ENCODE measurements at regions not wholly inside any gene's neighbourhood (a gene's known extent, or its start where the extent isn't known, plus 50 kb on each side); places are given as distances from the start of the nearest gene placed in this dataset.
"Not testable (repeated sequence)": the region's sequence is repeated elsewhere in the genome, so short reads cannot be mapped to it uniquely, and the experiment has no call there.

DNA sequence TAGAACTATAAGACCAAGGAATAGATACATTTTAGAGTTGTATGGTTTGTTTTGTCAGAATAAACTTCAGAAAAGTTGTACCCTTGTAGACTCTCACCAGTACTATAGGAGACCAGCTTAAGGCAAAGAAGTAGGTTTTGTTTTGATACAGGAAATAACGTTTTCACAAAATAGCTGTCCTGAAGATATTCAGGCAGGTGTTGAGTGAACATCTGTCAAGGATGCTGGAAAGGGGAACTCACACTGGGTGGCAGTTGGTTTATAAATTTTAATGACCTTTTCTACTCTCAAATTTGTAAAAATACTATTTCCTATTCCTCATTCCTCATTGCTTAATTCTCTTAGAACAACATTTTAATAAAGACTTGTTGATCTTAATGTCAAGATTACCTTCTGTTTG lies 174.0 kb upstream of the MAN1A1 start:
- no peak for DNase-seq

DNA sequence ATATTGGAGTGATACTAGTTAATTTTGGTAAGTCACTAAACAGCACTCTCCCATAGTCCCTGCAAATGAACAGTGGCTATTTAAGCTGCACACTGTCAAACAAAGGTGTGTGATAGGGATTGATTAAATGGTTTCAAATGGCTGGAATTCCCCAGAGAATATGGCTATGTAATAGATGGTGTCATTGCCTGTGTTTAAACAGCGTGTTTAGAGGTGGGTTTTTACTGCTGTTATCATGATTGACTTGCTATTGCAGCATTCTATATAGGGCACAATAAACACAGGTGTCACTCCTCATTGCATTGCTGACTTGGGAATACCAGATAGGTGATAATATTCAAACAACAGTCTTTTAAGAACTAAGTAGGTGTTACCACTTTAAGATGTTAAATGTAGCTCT lies 171.7 kb upstream of the MAN1A1 start:
- DNase-seq = no peak

DNA sequence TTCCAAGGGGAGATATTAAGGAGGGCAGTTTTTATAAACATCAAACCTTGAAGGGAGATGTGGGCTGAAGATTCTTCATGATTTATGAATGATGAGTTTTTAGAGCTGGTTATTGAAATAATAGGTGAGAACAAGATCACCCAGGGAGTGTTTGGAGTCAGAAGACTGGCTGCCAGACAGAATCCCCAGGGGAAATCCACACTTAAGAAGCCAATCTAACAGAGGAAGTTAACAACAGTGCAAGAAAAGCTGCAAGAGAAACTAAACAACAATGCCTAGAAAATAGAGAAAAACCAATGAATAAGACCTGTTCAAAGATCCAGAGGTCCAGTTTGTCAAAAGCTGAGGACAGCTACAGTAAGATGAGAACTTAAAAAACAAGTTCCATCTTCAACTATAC lies 167.9 kb upstream of the MAN1A1 start:
- DNase-seq = no peak

DNA sequence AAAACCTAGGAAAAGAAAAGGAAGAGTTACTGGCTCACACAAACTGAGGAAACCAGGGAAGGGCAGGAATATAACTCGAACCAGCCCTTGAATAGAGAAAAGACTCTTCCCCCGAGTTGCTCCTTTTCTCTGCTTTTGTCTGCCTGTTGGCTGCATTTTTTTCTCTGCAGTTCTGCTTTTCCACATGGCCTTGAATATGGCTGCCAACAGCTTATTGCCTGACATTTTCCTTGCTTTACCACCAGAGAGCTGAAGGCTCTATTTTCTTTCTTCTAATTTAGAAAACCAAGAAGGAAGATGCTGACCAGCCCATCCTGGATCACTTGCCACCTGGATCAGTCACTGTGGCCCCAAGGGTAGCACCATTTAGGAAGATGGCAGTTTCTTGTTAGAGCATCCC lies 164.8 kb upstream of the MAN1A1 start:
- no peak for DNase-seq

DNA sequence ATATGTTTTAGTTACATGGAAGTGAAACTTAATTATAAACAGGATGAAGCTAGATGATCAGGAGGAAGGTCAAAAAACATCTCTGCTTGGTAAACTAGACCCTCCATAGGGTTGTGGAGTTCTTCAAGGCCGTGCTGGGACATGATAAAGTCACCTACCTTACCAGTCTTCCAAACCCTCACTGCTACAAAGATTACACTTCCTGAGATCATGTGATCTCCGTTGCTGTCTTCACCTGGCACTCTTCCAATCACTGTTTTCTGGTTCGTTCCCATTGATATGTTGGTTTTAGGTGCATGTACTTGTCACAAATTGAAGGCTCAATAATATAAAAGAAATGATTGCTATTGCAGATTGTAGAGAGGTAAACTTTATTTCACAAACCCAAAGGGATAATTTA lies 161.5 kb upstream of the MAN1A1 start:
- DNase-seq = no peak

DNA sequence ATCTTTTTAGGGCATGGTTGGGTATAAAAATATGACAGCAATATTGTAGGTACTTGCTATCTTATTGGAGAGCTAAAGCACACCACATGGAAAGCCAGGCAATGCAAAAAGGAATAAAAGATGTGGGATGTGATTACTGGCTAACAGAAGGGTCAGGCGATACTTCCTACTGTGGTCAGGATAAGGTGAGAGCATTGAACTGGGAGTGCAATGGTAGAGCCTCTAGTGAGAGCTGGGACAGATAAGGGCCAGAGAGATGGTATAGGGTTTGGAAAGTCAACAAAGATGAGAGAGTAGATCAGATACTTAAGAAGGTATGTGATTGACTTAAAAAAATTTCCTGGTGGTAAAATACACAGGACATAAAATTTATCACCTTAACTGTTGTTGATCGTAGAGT lies 160.7 kb upstream of the MAN1A1 start:
- no peak for DNase-seq

DNA sequence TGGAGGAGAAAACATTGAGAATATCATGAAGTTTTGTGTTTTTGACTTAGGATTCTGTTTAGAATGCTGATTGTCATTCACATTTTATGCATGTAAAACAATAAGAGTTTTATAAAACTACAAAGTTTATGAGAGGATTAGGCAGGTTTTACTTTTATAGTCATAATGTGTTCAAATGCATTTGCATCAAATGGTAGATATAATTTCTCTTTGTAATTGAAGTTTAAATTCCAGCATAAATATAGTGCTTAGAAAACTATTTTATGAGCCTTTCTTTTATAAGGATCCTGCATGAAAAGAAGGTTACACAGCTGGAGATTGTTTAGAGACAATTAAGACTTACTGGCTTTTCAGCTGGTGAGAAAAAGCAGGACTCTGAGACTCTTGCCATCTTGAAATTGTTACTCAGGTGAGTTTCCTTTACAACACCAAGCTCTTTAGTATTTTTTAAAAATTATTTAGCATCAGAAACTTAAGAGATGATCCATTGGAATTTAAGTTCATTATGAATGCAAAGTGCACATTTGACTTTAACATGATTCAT lies 157.1 kb upstream of the MAN1A1 start:
- DNase-seq = no peak

DNA sequence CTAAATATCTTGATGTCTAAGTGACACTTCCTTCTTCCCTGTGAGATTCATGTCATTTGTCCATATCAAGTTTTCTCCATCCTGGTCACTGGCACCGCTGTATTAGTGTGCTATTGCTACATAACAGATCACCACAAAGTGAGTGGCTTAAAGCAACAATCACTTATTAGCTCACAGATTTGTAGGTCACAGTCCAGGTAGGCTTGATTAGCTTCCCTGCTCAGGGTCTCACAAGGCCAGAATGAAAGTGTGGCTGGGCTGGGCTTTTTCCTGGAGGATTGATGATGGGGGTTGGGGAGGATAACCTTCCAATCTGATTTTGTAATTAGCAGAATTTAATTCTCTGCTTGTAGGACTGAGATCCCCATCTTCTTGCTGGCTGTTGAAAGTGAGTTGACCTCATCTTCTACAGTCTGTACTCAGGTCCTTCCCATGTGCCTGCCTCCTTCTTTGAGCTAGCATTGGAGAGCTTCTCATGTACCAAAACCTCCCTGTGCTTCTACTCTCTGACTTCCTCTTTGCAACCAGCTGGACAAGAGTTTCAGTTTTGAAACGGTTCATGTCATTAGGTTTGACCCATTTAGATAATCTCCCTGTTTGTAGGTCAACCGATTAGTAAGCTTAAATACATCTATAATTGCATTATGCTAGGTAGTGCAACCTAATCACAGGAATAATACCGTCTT lies 152.4 kb upstream of the MAN1A1 start:
- DNase-seq = no peak

DNA sequence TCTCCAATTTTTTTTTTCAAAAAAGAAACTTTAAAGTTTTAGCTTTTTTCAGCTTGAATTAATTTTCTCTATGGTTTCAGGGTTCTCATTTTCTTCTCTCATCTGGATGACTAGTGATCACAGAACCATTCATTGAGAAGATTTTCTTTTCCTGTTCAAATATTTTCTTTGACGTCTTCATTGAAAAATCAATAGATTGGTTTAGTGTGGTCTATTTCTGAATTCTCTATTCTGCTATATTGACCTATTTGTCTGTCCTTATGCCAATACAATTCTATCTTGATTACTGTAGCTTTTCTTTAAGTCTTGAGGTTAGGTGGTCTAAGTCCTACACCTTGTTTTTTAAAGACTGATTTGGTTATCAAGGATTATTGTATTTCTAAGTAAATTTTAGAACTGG lies 150.2 kb upstream of the MAN1A1 start:
- no peak for DNase-seq

DNA sequence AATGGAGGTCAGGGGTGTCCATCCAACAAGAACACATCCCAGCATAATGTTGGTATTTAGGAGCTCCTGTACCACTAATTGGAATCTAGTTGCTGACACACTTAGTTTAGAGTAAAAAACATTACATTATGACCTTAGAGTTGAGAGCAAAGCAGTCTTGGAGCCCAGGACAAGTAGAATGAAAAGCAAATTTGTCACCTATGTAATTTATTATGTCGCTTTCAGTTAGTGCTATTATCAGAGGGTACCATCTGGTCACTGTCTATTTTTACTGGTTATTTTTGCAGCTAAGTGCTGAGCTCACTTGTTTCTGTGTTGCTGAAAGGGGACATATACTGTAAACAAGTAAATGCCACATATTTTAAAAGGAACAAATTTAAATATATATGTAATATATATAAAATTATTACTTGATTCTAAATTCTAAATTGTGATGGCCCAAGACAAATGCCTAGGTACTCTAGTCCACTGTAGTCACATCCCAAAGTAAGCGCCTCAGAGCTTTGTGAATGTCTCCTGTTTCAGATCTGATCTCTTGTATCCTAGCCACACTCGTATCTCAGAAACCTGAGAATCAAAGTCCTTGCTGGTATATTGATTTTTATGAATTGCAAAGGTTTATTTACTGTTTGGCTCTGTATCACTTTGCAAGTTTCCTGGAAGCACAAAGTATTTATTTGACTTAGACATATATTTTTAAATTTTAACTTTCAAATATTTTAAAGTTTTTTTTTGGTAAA lies 148.6 kb upstream of the MAN1A1 start:
- no peak for DNase-seq

DNA sequence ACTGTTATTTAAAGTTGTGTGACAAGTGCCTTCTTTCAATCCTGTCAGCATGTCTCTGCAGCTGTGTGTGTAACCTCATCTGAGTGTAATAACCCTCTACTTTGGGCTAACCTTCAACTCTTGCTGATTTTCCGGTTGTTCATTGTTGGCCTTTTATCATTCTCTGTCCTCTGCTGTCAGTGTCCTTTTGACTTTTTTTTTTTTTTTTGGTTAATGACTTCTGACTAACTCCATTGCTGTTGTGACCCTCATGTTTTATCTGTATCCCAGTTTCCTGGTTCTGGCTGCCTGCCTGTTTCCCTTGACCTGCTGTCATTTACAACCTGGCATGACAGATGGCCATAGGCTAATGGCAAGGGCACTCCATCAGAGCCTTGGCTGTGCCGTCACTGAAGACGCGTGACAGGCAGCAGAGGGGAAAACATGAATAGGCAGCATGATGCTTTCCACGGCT lies 145.7 kb upstream of the MAN1A1 start:
- DNase-seq = no peak

DNA sequence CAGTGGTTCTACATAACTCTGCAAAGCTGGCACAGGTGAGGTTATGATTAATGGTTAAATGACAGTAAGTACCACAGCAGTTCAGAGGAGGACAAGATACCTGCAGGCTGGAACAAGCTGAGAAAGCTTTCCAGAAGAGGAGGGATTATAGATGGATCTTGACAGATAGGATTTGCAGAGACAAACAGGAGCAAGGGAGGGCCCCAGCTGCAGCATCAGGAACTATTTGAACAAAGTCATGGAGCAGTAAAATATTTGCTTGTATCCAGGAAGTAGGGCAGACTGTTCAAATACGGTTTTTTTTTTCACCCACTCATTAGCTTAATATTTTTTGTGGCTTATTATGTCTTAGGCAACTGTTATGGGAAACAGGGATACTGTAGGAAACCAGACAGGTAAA lies 144.4 kb upstream of the MAN1A1 start:
- no peak for DNase-seq

DNA sequence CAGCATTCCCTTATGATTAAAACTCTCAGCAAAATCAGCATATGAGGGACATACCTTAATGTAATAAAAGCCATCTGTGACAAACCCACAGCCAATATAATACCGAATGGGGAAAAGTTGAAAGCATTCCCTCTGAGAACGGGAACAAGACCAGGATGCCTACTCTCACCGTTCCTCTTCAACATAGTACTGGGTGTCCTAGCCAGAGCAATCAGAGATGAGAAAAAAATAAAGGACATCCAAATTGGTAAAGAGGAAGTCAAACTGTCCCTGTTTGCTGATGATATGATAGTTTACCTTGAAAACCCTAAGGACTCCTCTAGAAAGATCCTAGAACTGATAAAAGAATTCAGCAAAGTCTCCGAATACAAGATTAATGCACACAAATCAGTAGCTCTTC lies 141.6 kb upstream of the MAN1A1 start:
- not testable (repeated sequence) for DNase-seq

DNA sequence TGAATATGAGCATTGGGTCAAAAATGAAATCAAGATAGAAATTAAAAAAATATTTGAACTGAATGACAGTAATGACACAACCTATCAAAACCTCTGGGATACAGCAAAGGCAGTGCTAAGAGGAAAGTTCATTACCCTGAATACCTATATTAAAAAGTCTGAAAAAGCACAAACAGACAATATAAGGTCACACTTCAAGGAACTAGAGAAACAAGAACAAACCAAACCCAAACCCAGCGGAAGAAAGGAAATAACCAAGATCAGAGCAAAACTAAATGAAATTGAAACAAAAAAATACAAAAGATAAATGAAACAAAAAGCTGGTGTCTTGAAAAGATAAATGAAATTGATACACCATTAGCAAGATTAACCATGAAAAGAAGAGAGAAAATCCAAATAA lies 140.5 kb upstream of the MAN1A1 start:
- not testable (repeated sequence) for DNase-seq

DNA sequence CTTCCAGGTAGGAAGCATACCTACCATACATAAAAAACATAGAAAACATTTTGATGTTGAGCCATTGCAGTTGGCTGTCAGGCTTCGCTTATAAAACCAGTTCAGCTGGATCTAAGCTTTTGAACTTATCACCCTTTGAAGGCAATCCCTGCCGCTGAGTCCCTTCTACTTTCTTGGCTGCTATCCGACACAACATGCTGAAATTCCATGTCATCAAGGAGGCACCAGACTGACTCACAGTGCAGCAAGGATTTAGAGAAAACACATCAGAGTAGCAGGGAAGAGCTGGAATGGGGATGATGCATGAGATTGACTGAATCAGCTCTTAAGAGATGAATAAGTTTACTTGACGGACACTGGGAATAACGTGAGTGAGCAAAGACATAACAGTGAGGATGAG lies 135.0 kb upstream of the MAN1A1 start:
- DNase-seq = no peak

DNA sequence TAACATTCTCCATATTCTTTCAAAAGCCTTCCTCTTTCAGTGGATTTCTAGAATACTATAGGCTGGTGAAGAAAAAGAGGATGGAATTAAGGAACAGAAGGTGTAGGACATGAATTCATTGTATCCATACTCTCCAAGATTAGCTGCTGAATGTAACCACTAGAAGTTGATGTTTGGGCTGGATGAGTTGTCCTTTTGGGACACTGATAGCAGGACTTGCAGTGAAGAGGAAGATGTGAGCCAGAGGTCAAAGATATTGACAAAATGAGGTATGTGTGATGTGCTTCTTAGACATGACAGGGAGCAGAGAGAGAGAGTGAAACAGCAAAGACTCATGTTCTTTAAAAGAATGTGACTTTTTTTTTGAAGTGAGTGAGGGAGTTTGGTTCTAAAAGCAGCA lies 134.3 kb upstream of the MAN1A1 start:
- no peak for DNase-seq

DNA sequence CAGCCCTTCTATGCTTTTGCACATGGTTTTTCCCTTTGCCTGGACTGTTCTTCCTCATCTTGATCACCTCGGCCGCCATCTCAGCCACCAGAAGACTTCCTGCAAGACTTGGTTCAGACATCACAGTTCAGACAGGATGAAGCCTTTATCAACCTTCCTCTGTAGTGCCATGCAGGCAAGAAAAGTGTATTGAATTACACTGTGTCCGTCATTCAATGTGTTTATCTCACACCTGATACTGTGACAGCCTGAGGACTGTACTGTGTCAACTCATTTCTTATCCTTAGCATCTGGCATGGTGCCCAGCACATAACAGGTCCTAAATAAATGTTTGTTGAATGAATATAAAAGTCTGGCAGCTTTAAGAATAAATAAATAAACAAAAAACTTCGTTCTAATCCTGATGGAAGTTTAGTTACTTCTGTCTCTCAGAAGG lies 133.3 kb upstream of the MAN1A1 start:
- DNase-seq = no peak

DNA sequence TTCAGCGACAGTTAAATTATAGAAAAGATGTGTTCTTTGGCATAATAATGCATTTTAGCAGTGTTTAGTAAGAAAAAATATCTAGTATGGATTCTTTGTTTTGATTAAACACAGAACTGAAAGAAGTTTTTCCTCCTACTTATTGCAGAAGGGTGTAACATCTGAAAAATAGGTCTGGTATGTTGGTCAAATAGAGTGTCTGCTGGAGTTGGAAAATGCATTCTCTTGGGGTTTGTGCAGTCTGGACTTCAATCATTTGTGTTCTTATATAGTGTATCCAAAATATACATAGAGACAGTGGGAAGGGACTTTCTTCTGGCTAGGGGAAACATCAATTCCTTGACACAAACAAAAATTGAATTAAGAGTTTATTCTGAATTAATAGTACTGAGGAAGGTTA lies 132.4 kb upstream of the MAN1A1 start:
- no peak for DNase-seq

DNA sequence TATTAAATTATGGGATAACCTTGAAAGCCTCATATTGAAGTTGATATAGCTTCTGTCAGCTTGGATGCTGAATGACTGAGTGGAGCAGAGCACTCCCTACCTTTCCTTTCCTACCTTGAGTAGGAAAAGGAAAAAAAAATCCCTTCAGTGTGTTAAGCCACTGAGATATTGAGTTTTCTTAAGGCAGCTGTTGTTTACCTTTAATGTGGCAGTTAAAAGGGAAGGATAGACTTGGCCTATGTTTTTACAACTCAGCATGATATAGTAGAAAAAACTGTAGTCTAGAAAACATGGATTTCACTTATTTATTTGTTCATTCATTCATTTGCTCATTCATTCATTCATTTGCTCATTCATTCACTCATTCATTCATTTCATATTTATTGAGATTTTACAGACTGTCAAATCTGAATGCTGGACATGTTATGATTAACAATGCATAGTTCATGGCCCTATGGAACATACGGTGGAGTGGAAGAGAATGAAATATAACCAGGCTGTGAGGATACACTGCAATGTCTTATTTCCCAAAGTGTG lies 131.5 kb upstream of the MAN1A1 start:
- DNase-seq = no peak

DNA sequence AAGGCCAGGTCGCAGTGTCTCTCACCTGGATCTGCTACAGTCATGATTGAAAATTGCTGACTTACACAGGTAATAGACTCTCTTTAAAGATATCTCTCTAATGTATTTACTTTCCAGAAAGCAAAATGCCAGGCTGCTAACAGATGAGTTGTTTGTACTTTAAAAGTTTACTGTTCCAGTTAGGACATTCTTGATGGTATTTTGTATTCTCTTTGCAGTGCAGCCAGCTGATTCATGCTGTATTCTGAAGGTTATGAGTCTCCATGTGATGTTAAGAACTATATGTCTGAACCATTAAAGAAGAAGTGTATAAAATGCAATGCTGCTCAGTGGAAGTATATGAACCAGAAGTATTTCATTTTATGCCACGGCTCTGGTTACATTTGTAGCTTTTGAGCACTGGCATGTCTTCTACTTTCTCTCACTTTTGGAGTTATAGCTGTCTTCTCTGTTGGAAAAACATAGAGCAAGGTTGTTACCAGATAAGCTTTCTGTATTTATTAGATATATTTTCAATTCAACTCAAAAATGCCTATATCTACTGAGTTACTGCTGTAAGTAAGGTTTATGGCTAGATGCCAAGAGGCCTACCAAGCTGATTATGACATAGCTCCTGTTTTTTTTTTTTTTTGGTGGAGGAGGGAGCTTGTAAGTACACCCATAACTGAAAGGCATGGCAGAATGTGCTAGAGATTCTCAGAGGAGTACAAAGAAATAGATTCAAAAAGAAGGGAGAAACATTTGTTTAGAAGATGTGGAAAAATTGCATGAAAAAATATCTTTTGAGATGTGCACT lies 130.5 kb upstream of the MAN1A1 start:
- DNase-seq = no peak

DNA sequence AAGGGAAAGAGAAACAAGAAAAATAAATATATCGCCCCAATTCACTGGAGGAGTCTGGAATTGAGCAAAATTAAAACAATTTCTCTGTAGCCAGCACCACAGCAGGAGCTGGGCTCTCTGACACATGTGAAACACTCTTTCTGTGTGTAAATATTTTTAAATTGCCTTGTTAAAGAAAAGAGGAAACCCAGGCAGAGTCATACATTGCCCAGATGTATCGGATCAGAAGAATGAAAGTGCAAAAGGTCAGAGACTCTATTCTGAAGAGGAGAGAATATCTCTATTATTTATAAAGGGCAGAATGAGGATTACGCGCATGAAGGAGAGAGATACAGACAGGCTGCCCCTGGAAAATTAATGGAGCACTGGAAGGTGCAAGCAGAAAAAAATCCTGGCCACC lies 127.0 kb upstream of the MAN1A1 start:
- DNase-seq = no peak

DNA sequence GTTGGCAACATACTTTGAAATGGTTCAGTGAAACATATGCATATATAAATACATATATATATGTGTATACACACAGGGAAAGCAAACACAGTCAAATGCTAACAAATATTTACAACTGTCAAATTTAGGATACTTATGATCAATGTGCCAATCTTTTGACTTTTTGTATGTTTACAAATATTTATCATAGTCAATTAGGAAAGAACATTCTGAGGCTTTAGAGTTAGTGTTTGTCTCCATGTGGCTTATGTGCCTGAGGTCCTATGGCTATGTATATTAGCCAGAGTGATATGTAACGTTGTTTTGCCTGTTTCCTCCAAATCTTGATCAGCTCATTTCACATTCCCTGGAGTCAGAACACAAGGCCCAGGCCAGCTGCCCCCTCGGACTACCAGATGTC lies 126.5 kb upstream of the MAN1A1 start:
- DNase-seq = no peak

DNA sequence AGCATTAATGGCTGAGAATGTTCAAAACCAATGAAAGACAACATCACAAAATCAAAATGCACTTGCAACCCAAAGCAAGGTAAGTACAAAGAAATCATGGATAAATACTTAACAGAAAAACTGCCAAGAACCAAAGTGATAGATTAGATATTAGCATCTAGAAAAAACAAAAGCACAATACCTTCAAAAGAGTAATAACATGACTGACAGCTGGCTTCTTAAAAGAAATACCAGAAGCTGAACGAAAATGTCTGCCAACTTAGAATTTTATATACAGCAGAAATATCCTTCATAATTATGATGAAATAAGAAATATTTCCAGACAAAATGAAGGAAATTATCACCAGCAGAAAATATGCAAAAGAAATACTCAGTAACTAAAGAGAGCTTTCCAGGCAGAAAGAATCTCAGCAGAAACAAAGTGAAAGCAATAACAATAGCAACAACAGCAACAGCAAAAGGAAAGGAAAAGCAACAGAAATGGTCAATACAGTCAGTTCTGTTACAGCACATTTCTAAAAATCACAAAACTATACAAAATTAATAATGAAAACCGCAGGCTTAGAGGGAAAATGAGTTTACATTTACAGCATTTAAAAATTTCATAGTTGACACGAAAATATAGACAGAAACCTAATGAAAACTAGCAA lies 121.5 kb upstream of the MAN1A1 start:
- DNase-seq = no peak
